Breast epithelium (tissue), 4 donors: ENCODE measurements at regions not wholly inside any gene's neighbourhood (a gene's known extent, or its start where the extent isn't known, plus 50 kb on each side); places are given as distances from the start of the nearest gene placed in this dataset.

Source experiments
- DNase-seq, 2 donors: peaks; one replicate each; pipeline ENCODE4 v3.0.0-alpha.2; 2019; ENCODE audit warnings: low spot score in 2 of 2
- H3K27ac ChIP-seq, 2 donors: fragments of 200-600 bp; sonication (generic) in 1 of 2; one replicate each; pipeline ENCODE4 v1.5.1; 2016 to 2019; ENCODE audit warnings: mild to moderate bottlenecking in 1 of 2
- H3K27me3 ChIP-seq, 2 donors: fragments of 200-600 bp; sonication (generic) in 1 of 2; one replicate each; pipeline versions ENCODE4 v1.5.1 to v1.6.0; 2017 to 2019; ENCODE audit warnings: control low read depth in 1 of 2, mild to moderate bottlenecking in 1 of 2
- H3K36me3 ChIP-seq: fragments of 200-600 bp; one replicate; pipeline ENCODE4 v1.5.1; 2019
- H3K4me1 ChIP-seq, 2 donors: fragments of 200-600 bp; sonication (generic); one replicate each; pipeline ENCODE4 v1.5.1; 2016 to 2019; ENCODE audit warnings: control low read depth in 1 of 2
- H3K4me3 ChIP-seq, 3 donors: fragments of 200-600 bp; sonication (generic); 1 replicate in 2 of 3; 2 replicates in 1 of 3; pipeline ENCODE4 v1.5.1; 2016 to 2019; ENCODE audit warnings: mild to moderate bottlenecking in 3 of 3, moderate library complexity in 2 of 3
- H3K9me3 ChIP-seq, 2 donors: fragments of 200-600 bp; sonication (generic) in 1 of 2; one replicate each; pipeline ENCODE4 v1.5.1; 2016 to 2019; ENCODE audit warnings: control low read depth in 1 of 2
- POLR2A ChIP-seq: fragments of 450-650 bp; IDR thresholded peaks from one replicate; pipeline ENCODE4 v1.6.1; 2016; ENCODE audit warnings: antibody characterized with exemption, mild to moderate bottlenecking, moderate library complexity
- POLR2AphosphoS5 ChIP-seq, 3 donors: sonication (generic); formaldehyde crosslinking; IDR thresholded peaks; one replicate each; pipeline ENCODE4 v1.6.1; 2017; ENCODE audit warnings: antibody characterized with exemption in 3 of 3
- intact Hi-C: fragments of 100-400 bp; cut with DNase I; formaldehyde crosslinking; loops from one replicate; pipeline ENCODE4 v1.15.1; 2023; ENCODE audit warnings: low total_unique reads
- TF ChIP-seq, protein P1 (sequence below), 3 donors: fragments of 450-650 bp; IDR thresholded peaks; one replicate each; pipeline ENCODE4 v1.5.1; 2016 to 2017; ENCODE audit warnings: antibody characterized with exemption in 3 of 3, mild to moderate bottlenecking in 3 of 3, moderate library complexity in 3 of 3

GRCh38 chr20:11719153-11719552 is 198.5 kb upstream of the BTBD3 start:
- no peaks in the 10 kb centered on the region for H3K9me3 ChIP-seq
- no peak overlapping the region for H3K27ac ChIP-seq
- H3K4me1 ChIP-seq = no peaks in the 10 kb centered on the region
- intact Hi-C loops = no loop called here
- DNase-seq = no peak
- no peak for TF ChIP-seq POLR2A
- no peak for TF ChIP-seq POLR2AphosphoS5 (IDR thresholded peaks at IDR 0.05)
- TF ChIP-seq, protein P1, sequence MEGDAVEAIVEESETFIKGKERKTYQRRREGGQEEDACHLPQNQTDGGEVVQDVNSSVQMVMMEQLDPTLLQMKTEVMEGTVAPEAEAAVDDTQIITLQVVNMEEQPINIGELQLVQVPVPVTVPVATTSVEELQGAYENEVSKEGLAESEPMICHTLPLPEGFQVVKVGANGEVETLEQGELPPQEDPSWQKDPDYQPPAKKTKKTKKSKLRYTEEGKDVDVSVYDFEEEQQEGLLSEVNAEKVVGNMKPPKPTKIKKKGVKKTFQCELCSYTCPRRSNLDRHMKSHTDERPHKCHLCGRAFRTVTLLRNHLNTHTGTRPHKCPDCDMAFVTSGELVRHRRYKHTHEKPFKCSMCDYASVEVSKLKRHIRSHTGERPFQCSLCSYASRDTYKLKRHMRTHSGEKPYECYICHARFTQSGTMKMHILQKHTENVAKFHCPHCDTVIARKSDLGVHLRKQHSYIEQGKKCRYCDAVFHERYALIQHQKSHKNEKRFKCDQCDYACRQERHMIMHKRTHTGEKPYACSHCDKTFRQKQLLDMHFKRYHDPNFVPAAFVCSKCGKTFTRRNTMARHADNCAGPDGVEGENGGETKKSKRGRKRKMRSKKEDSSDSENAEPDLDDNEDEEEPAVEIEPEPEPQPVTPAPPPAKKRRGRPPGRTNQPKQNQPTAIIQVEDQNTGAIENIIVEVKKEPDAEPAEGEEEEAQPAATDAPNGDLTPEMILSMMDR (IDR thresholded peaks at IDR 0.05) = no peak
- no peaks in the 10 kb centered on the region for H3K27me3 ChIP-seq
- H3K4me3 ChIP-seq = no peak overlapping the region
- no peaks in the 10 kb centered on the region for H3K36me3 ChIP-seq

GRCh38 chr20:11721411-11721810 is 196.3 kb upstream of the BTBD3 start:
- no peak overlapping the region for H3K27ac ChIP-seq
- TF ChIP-seq, protein P1 (IDR thresholded peaks at IDR 0.05) = no peak
- TF ChIP-seq POLR2A (no peak), POLR2AphosphoS5 (IDR thresholded peaks at IDR 0.05) (no peak)
- DNase-seq = no peak

GRCh38 chr20:11724097-11724496 is 193.6 kb upstream of the BTBD3 start:
- no peaks in the 10 kb centered on the region for H3K9me3 ChIP-seq
- H3K4me1 ChIP-seq = no peaks in the 10 kb centered on the region
- H3K36me3 ChIP-seq = no peaks in the 10 kb centered on the region
- intact Hi-C loops = loop anchor here (10.0 kb wide), 1 partner anchor 341 kb away; no protein-coding TSS in a partner anchor
- no peak for DNase-seq
- TF ChIP-seq, protein P1 (IDR thresholded peaks at IDR 0.05) = no peak
- TF ChIP-seq POLR2A (no peak), POLR2AphosphoS5 (IDR thresholded peaks at IDR 0.05) (no peak)
- no peak overlapping the region for H3K4me3 ChIP-seq
- no peak overlapping the region for H3K27ac ChIP-seq
- H3K27me3 ChIP-seq = no peaks in the 10 kb centered on the region

More at GRCh38 chr20:11721411-11721810, 196.3 kb upstream of the BTBD3 start:
- H3K36me3 ChIP-seq = no peaks in the 10 kb centered on the region
- no peaks in the 10 kb centered on the region for H3K9me3 ChIP-seq
- intact Hi-C loops = loop anchor here (10.0 kb wide), 1 partner anchor 343 kb away; no protein-coding TSS in a partner anchor
- H3K4me1 ChIP-seq = no peaks in the 10 kb centered on the region
- H3K4me3 ChIP-seq = no peak overlapping the region
- H3K27me3 ChIP-seq = no peaks in the 10 kb centered on the region

GRCh38 chr20:11726026-11726425 is 191.7 kb upstream of the BTBD3 start:
- no peaks in the 10 kb centered on the region for H3K27me3 ChIP-seq
- TF ChIP-seq POLR2AphosphoS5 (IDR thresholded peaks at IDR 0.05) = no peak
- no peak for TF ChIP-seq POLR2A
- TF ChIP-seq, protein P1 (IDR thresholded peaks at IDR 0.05) = no peak
- peaks cover 0 to 8% of the 10 kb centered on the region in 2 donors for H3K9me3 ChIP-seq
- no peak overlapping the region for H3K27ac ChIP-seq
- H3K36me3 ChIP-seq = no peaks in the 10 kb centered on the region
- no peaks in the 10 kb centered on the region for H3K4me1 ChIP-seq
- no peak for DNase-seq
- intact Hi-C loops = loop anchor here (10.0 kb wide), 1 partner anchor 339 kb away; no protein-coding TSS in a partner anchor
- H3K4me3 ChIP-seq = no peak overlapping the region

DNA sequence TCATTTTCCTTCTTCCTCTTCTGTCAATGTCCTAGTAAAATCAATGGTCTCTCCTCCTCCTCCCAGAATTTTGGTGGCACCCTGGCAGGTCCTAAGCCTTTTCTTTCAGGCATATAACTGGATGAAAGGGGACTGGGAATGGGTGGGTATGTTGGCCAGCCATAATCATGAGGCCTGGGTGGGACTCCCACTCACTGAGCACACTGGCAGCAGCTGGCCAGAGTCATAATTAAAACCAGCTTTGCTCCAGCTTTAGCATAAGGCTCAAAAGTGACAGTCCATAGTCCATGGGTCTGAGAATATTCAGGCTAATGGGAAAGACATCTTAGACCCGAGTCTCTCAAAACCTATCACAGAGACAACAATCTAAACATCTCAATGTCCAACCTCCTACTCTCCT is 190.0 kb upstream of the BTBD3 start:
- Histone ChIP-seq H3K27ac (no peak overlapping the region), H3K4me1 (no peaks in the 10 kb centered on the region), H3K27me3 (no peaks in the 10 kb centered on the region), H3K9me3 (peaks cover 0 to 8% of the 10 kb centered on the region in 2 donors), H3K4me3 (no peak overlapping the region), H3K36me3 (no peaks in the 10 kb centered on the region)
- intact Hi-C loops = loop anchor here (10.0 kb wide), 1 partner anchor 337 kb away; no protein-coding TSS in a partner anchor
- no peak for DNase-seq
- TF ChIP-seq, protein P1 (IDR thresholded peaks at IDR 0.05) = no peak
- TF ChIP-seq POLR2AphosphoS5 (IDR thresholded peaks at IDR 0.05) = no peak
- no peak for TF ChIP-seq POLR2A
